ENCODE measurements at regions not wholly inside any gene's neighbourhood (a gene's known extent, or its start where the extent isn't known, plus 50 kb on each side); places are given as distances from the start of the nearest gene placed in this dataset.

- WGBS (ENCODE audit: insufficient coverage): no CpG with 5 or more reads among the region's 1 CpG
- Histone ChIP-seq H3K27ac (ENCODE audit: low read depth, low read length) (no peak overlapping the region), H3K4me1 (ENCODE audit: control insufficient read depth, insufficient read depth, low read length) (no peaks in the 10 kb centered on the region), H3K36me3 (ENCODE audit: control insufficient read depth, insufficient read depth, low read length) (no peaks in the 10 kb centered on the region), H3K4me3 (ENCODE audit: low read depth, low read length) (no peak overlapping the region), H3K27me3 (ENCODE audit: control insufficient read depth, insufficient read depth, low read length) (no peaks in the 10 kb centered on the region), H3K9me3 (ENCODE audit: control insufficient read depth, insufficient read depth, low read length) (no peaks in the 10 kb centered on the region)
- DNase-seq (ENCODE audit: low read depth in 4 of 6, low spot score in 6 of 6): peak in 1 of 6 donors; percentile 9
These were observed 868.6 kb downstream of the GATA3 start for GRCh38 chr10:8923096-8923495.

- Histone ChIP-seq H3K4me3 (ENCODE audit: low read depth, low read length) (no peak overlapping the region), H3K4me1 (ENCODE audit: control insufficient read depth, insufficient read depth, low read length) (no peaks in the 10 kb centered on the region), H3K36me3 (ENCODE audit: control insufficient read depth, insufficient read depth, low read length) (no peaks in the 10 kb centered on the region), H3K27ac (ENCODE audit: low read depth, low read length) (no peak overlapping the region), H3K27me3 (ENCODE audit: control insufficient read depth, insufficient read depth, low read length) (no peaks in the 10 kb centered on the region), H3K9me3 (ENCODE audit: control insufficient read depth, insufficient read depth, low read length) (no peaks in the 10 kb centered on the region)
- no peak for DNase-seq (ENCODE audit: low read depth in 4 of 6, low spot score in 6 of 6)
- WGBS (ENCODE audit: insufficient coverage): 100% methylated on average over 2 of the region's 4 CpGs
These were observed 873.2 kb downstream of the GATA3 start for GRCh38 chr10:8927705-8928104.

GRCh38 chr10:8946451-8946850 lies 892.0 kb downstream of the GATA3 start:
- H3K4me1 ChIP-seq (ENCODE audit: control insufficient read depth, insufficient read depth, low read length): no peaks in the 10 kb centered on the region
- H3K27me3 ChIP-seq (ENCODE audit: control insufficient read depth, insufficient read depth, low read length): no peaks in the 10 kb centered on the region
- no peaks in the 10 kb centered on the region for H3K36me3 ChIP-seq (ENCODE audit: control insufficient read depth, insufficient read depth, low read length)
- DNase-seq (ENCODE audit: low read depth in 4 of 6, low spot score in 6 of 6): no peak
- no peak overlapping the region for H3K4me3 ChIP-seq (ENCODE audit: low read depth, low read length)
- H3K9me3 ChIP-seq (ENCODE audit: control insufficient read depth, insufficient read depth, low read length): no peaks in the 10 kb centered on the region
- 100% methylated on average over 1 of the region's 5 CpGs for WGBS (ENCODE audit: insufficient coverage)
- no peak overlapping the region for H3K27ac ChIP-seq (ENCODE audit: low read depth, low read length)

GRCh38 chr10:8950978-8951377 lies 896.5 kb downstream of the GATA3 start:
- H3K4me3 ChIP-seq (ENCODE audit: low read depth, low read length): no peak overlapping the region
- no peaks in the 10 kb centered on the region for H3K9me3 ChIP-seq (ENCODE audit: control insufficient read depth, insufficient read depth, low read length)
- no CpG with 5 or more reads among the region's 2 CpGs for WGBS (ENCODE audit: insufficient coverage)
- no peak for DNase-seq (ENCODE audit: low read depth in 4 of 6, low spot score in 6 of 6)
- no peaks in the 10 kb centered on the region for H3K36me3 ChIP-seq (ENCODE audit: control insufficient read depth, insufficient read depth, low read length)
- H3K27ac ChIP-seq (ENCODE audit: low read depth, low read length): no peak overlapping the region
- no peaks in the 10 kb centered on the region for H3K4me1 ChIP-seq (ENCODE audit: control insufficient read depth, insufficient read depth, low read length)
- H3K27me3 ChIP-seq (ENCODE audit: control insufficient read depth, insufficient read depth, low read length): no peaks in the 10 kb centered on the region

GRCh38 chr10:8951440-8952089 lies 897.1 kb downstream of the GATA3 start:
- H3K4me1 ChIP-seq (ENCODE audit: control insufficient read depth, insufficient read depth, low read length): no peaks in the 10 kb centered on the region
- no peaks in the 10 kb centered on the region for H3K9me3 ChIP-seq (ENCODE audit: control insufficient read depth, insufficient read depth, low read length)
- no peaks in the 10 kb centered on the region for H3K27me3 ChIP-seq (ENCODE audit: control insufficient read depth, insufficient read depth, low read length)
- no peak overlapping the region for H3K27ac ChIP-seq (ENCODE audit: low read depth, low read length)
- H3K36me3 ChIP-seq (ENCODE audit: control insufficient read depth, insufficient read depth, low read length): no peaks in the 10 kb centered on the region
- no CpG with 5 or more reads among the region's 7 CpGs for WGBS (ENCODE audit: insufficient coverage)
- no peak for DNase-seq (ENCODE audit: low read depth in 4 of 6, low spot score in 6 of 6)
- no peak overlapping the region for H3K4me3 ChIP-seq (ENCODE audit: low read depth, low read length)

GRCh38 chr10:8956400-8956799 lies 901.9 kb downstream of the GATA3 start:
- no peak for DNase-seq (ENCODE audit: low read depth in 4 of 6, low spot score in 6 of 6)
- Histone ChIP-seq H3K9me3 (ENCODE audit: control insufficient read depth, insufficient read depth, low read length) (no peaks in the 10 kb centered on the region), H3K36me3 (ENCODE audit: control insufficient read depth, insufficient read depth, low read length) (no peaks in the 10 kb centered on the region), H3K27me3 (ENCODE audit: control insufficient read depth, insufficient read depth, low read length) (no peaks in the 10 kb centered on the region), H3K4me1 (ENCODE audit: control insufficient read depth, insufficient read depth, low read length) (no peaks in the 10 kb centered on the region), H3K27ac (ENCODE audit: low read depth, low read length) (no peak overlapping the region), H3K4me3 (ENCODE audit: low read depth, low read length) (no peak overlapping the region)
- no CpG with 5 or more reads among the region's 4 CpGs for WGBS (ENCODE audit: insufficient coverage)

GRCh38 chr10:8962249-8962648 lies 907.8 kb downstream of the GATA3 start:
- Histone ChIP-seq H3K4me1 (ENCODE audit: control insufficient read depth, insufficient read depth, low read length) (no peaks in the 10 kb centered on the region), H3K9me3 (ENCODE audit: control insufficient read depth, insufficient read depth, low read length) (no peaks in the 10 kb centered on the region), H3K36me3 (ENCODE audit: control insufficient read depth, insufficient read depth, low read length) (no peaks in the 10 kb centered on the region), H3K27ac (ENCODE audit: low read depth, low read length) (no peak overlapping the region), H3K4me3 (ENCODE audit: low read depth, low read length) (no peak overlapping the region), H3K27me3 (ENCODE audit: control insufficient read depth, insufficient read depth, low read length) (no peaks in the 10 kb centered on the region)
- DNase-seq (ENCODE audit: low read depth in 4 of 6, low spot score in 6 of 6): no peak

- Histone ChIP-seq H3K4me3 (ENCODE audit: low read depth, low read length) (no peak overlapping the region), H3K27me3 (ENCODE audit: control insufficient read depth, insufficient read depth, low read length) (no peaks in the 10 kb centered on the region), H3K27ac (ENCODE audit: low read depth, low read length) (no peak overlapping the region), H3K9me3 (ENCODE audit: control insufficient read depth, insufficient read depth, low read length) (no peaks in the 10 kb centered on the region), H3K4me1 (ENCODE audit: control insufficient read depth, insufficient read depth, low read length) (no peaks in the 10 kb centered on the region), H3K36me3 (ENCODE audit: control insufficient read depth, insufficient read depth, low read length) (no peaks in the 10 kb centered on the region)
- peak in 1 of 6 donors; percentile 3 for DNase-seq (ENCODE audit: low read depth in 4 of 6, low spot score in 6 of 6)
- no CpG with 5 or more reads among the region's 2 CpGs for WGBS (ENCODE audit: insufficient coverage)
These were observed 912.6 kb downstream of the GATA3 start for GRCh38 chr10:8967061-8967460.

- Histone ChIP-seq H3K27ac (ENCODE audit: low read depth, low read length) (no peak overlapping the region), H3K4me3 (ENCODE audit: low read depth, low read length) (no peak overlapping the region), H3K36me3 (ENCODE audit: control insufficient read depth, insufficient read depth, low read length) (no peaks in the 10 kb centered on the region), H3K27me3 (ENCODE audit: control insufficient read depth, insufficient read depth, low read length) (no peaks in the 10 kb centered on the region), H3K9me3 (ENCODE audit: control insufficient read depth, insufficient read depth, low read length) (no peaks in the 10 kb centered on the region), H3K4me1 (ENCODE audit: control insufficient read depth, insufficient read depth, low read length) (no peaks in the 10 kb centered on the region)
- DNase-seq (ENCODE audit: low read depth in 4 of 6, low spot score in 6 of 6): no peak
- WGBS (ENCODE audit: insufficient coverage): no CpG with 5 or more reads among the region's 1 CpG
These were observed 915.4 kb downstream of the GATA3 start for GRCh38 chr10:8969853-8970252.

- no CpG with 5 or more reads among the region's 4 CpGs for WGBS (ENCODE audit: insufficient coverage)
- no peak overlapping the region for H3K4me3 ChIP-seq (ENCODE audit: low read depth, low read length)
- H3K4me1 ChIP-seq (ENCODE audit: control insufficient read depth, insufficient read depth, low read length): no peaks in the 10 kb centered on the region
- DNase-seq (ENCODE audit: low read depth in 4 of 6, low spot score in 6 of 6): no peak
- no peaks in the 10 kb centered on the region for H3K36me3 ChIP-seq (ENCODE audit: control insufficient read depth, insufficient read depth, low read length)
- H3K9me3 ChIP-seq (ENCODE audit: control insufficient read depth, insufficient read depth, low read length): no peaks in the 10 kb centered on the region
- H3K27ac ChIP-seq (ENCODE audit: low read depth, low read length): no peak overlapping the region
- no peaks in the 10 kb centered on the region for H3K27me3 ChIP-seq (ENCODE audit: control insufficient read depth, insufficient read depth, low read length)
These were observed 921.0 kb downstream of the GATA3 start for GRCh38 chr10:8975535-8975934.
